ENCODE measurements at regions not wholly inside any gene's neighbourhood (a gene's known extent, or its start where the extent isn't known, plus 50 kb on each side); places are given as distances from the start of the nearest gene placed in this dataset.
A peak's percentile ranks its signal among the peaks of the same experiment; 100 is the strongest.
"Not testable (repeated sequence)": the region's sequence is repeated elsewhere in the genome, so short reads cannot be mapped to it uniquely, and the experiment has no call there.

GRCh38 chr12:25702553-25702952 lies 149.5 kb upstream of the LMNTD1 start:
- no peaks in the 10 kb centered on the region for H3K9me3 ChIP-seq (ENCODE audit: control insufficient read depth, low read depth, low read length)
- no peaks in the 10 kb centered on the region for H3K27me3 ChIP-seq (ENCODE audit: control insufficient read depth, extremely low read depth, insufficient read depth, low read length)
- dilution Hi-C loops (cut with MboI; ENCODE audit: extremely low pct_ligation_motif_present, low sequenced_read_pairs), result no loop called here
- H2AFZ ChIP-seq (ENCODE audit: control insufficient read depth, low read length), result no peak overlapping the region
- FAIRE-seq, result no peak
- H3K27ac ChIP-seq (ENCODE audit: control insufficient read depth, insufficient read depth, low read length), result no peak overlapping the region
- no peak overlapping the region for H3K4me2 ChIP-seq (ENCODE audit: control insufficient read depth, extremely low read depth, insufficient read depth, low read depth, low read length)
- H3K4me3 ChIP-seq (ENCODE audit: control insufficient read depth in 2 of 3, extremely low read depth in 1 of 3, insufficient read depth in 2 of 3, low read depth in 1 of 3, low read length in 3 of 3), result no peak overlapping the region
- DNase-seq (ENCODE audit: low read depth, low spot score), result no peak
- H3K4me1 ChIP-seq (ENCODE audit: control insufficient read depth, extremely low read depth, insufficient read depth, low read length), result no peaks in the 10 kb centered on the region
- no peaks in the 10 kb centered on the region for H4K20me1 ChIP-seq (ENCODE audit: control insufficient read depth, extremely low read depth, insufficient read depth, low read length)
- no peaks in the 10 kb centered on the region for H3K9me1 ChIP-seq (ENCODE audit: control insufficient read depth, extremely low read depth, insufficient read depth, low read length)
- H3K36me3 ChIP-seq (ENCODE audit: control insufficient read depth in 2 of 2, extremely low read depth in 1 of 2, insufficient read depth in 2 of 2, low read length in 2 of 2), result no peaks in the 10 kb centered on the region
- no peak for TF ChIP-seq EZH2 (IDR thresholded peaks at IDR 0.05; ENCODE audit: low read length)
- TF ChIP-seq CTCF (optimal IDR thresholded peaks at IDR 0.05 in 1 of 3, IDR thresholded peaks at IDR 0.05 in 1 of 3, conservative IDR thresholded peaks at IDR 0.05 in 1 of 3; ENCODE audit: extremely low read depth in 1 of 3, insufficient read depth in 2 of 3, low read length in 3 of 3), result no peak
- no peak overlapping the region for H3K9ac ChIP-seq (ENCODE audit: control insufficient read depth, extremely low read depth, insufficient read depth, low read length)
- no peaks in the 10 kb centered on the region for H3K79me2 ChIP-seq (ENCODE audit: control insufficient read depth, insufficient read depth, low read length)

- FAIRE-seq, result no peak
- no peak overlapping the region for H2AFZ ChIP-seq (ENCODE audit: control insufficient read depth, low read length)
- no peak for DNase-seq (ENCODE audit: low read depth, low spot score)
- no peaks in the 10 kb centered on the region for H3K9me3 ChIP-seq (ENCODE audit: control insufficient read depth, low read depth, low read length)
- no peaks in the 10 kb centered on the region for H3K27me3 ChIP-seq (ENCODE audit: control insufficient read depth, extremely low read depth, insufficient read depth, low read length)
- H3K4me1 ChIP-seq (ENCODE audit: control insufficient read depth, extremely low read depth, insufficient read depth, low read length), result no peaks in the 10 kb centered on the region
- no peaks in the 10 kb centered on the region for H3K79me2 ChIP-seq (ENCODE audit: control insufficient read depth, insufficient read depth, low read length)
- dilution Hi-C loops (cut with MboI; ENCODE audit: extremely low pct_ligation_motif_present, low sequenced_read_pairs), result no loop called here
- no peaks in the 10 kb centered on the region for H4K20me1 ChIP-seq (ENCODE audit: control insufficient read depth, extremely low read depth, insufficient read depth, low read length)
- no peaks in the 10 kb centered on the region for H3K9me1 ChIP-seq (ENCODE audit: control insufficient read depth, extremely low read depth, insufficient read depth, low read length)
- no peak overlapping the region for H3K9ac ChIP-seq (ENCODE audit: control insufficient read depth, extremely low read depth, insufficient read depth, low read length)
- no peak overlapping the region for H3K4me3 ChIP-seq (ENCODE audit: control insufficient read depth in 2 of 3, extremely low read depth in 1 of 3, insufficient read depth in 2 of 3, low read depth in 1 of 3, low read length in 3 of 3)
- TF ChIP-seq CTCF (optimal IDR thresholded peaks at IDR 0.05 in 1 of 3, IDR thresholded peaks at IDR 0.05 in 1 of 3, conservative IDR thresholded peaks at IDR 0.05 in 1 of 3; ENCODE audit: extremely low read depth in 1 of 3, insufficient read depth in 2 of 3, low read length in 3 of 3) (no peak), EZH2 (IDR thresholded peaks at IDR 0.05; ENCODE audit: low read length) (no peak)
- H3K4me2 ChIP-seq (ENCODE audit: control insufficient read depth, extremely low read depth, insufficient read depth, low read depth, low read length), result no peak overlapping the region
- no peaks in the 10 kb centered on the region for H3K36me3 ChIP-seq (ENCODE audit: control insufficient read depth in 2 of 2, extremely low read depth in 1 of 2, insufficient read depth in 2 of 2, low read length in 2 of 2)
- H3K27ac ChIP-seq (ENCODE audit: control insufficient read depth, insufficient read depth, low read length), result no peak overlapping the region
Measured at GRCh38 chr12:25705261-25705660, 152.2 kb upstream of the LMNTD1 start.

- H3K36me3 ChIP-seq (ENCODE audit: control insufficient read depth in 2 of 2, extremely low read depth in 1 of 2, insufficient read depth in 2 of 2, low read length in 2 of 2); H3K4me2 ChIP-seq (ENCODE audit: control insufficient read depth, extremely low read depth, insufficient read depth, low read depth, low read length); H3K4me3 ChIP-seq (ENCODE audit: control insufficient read depth in 2 of 3, extremely low read depth in 1 of 3, insufficient read depth in 2 of 3, low read depth in 1 of 3, low read length in 3 of 3); DNase-seq (ENCODE audit: low read depth, low spot score); H3K79me2 ChIP-seq (ENCODE audit: control insufficient read depth, insufficient read depth, low read length); H3K27ac ChIP-seq (ENCODE audit: control insufficient read depth, insufficient read depth, low read length); H3K9me3 ChIP-seq (ENCODE audit: control insufficient read depth, low read depth, low read length); dilution Hi-C loops (cut with MboI; ENCODE audit: extremely low pct_ligation_motif_present, low sequenced_read_pairs); H4K20me1 ChIP-seq (ENCODE audit: control insufficient read depth, extremely low read depth, insufficient read depth, low read length); H3K4me1 ChIP-seq (ENCODE audit: control insufficient read depth, extremely low read depth, insufficient read depth, low read length); H3K9ac ChIP-seq (ENCODE audit: control insufficient read depth, extremely low read depth, insufficient read depth, low read length); H3K9me1 ChIP-seq (ENCODE audit: control insufficient read depth, extremely low read depth, insufficient read depth, low read length); H2AFZ ChIP-seq (ENCODE audit: control insufficient read depth, low read length); H3K27me3 ChIP-seq (ENCODE audit: control insufficient read depth, extremely low read depth, insufficient read depth, low read length): not testable (repeated sequence)
- peak; percentile 13 for FAIRE-seq
Measured at GRCh38 chr12:25706646-25707045, 153.6 kb upstream of the LMNTD1 start.
